ENCODE measurements at regions not wholly inside any gene's neighbourhood (a gene's known extent, or its start where the extent isn't known, plus 50 kb on each side); places are given as distances from the start of the nearest gene placed in this dataset.

DNA sequence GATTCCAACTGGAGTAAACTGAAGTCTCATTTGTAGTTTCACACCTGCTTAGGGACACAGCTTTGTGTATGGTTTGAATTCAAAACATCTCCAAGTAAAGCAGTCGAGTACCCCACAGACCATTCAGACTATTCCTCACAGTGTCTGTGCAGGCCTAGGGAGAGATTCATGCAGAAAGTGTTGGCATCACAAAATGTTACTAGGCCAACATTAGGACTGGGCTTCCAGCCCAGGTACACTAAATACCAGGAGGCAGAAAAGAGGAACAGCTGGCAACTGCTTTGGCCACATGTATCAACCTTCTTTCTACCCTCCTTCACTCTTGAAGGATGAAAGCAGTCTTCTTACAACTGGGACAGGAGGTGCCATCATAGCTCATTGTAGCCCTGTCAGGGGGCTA, 270.4 kb upstream of the TMEFF2 start:
- DNase-seq (ENCODE audit: low spot score in 2 of 2) = no peak
- intact Hi-C loops (cut with DNase I; ENCODE audit: low total_unique reads) = no loop called here
- TF ChIP-seq POLR2A (IDR thresholded peaks at IDR 0.05) = no peak
- TF ChIP-seq, protein P1, sequence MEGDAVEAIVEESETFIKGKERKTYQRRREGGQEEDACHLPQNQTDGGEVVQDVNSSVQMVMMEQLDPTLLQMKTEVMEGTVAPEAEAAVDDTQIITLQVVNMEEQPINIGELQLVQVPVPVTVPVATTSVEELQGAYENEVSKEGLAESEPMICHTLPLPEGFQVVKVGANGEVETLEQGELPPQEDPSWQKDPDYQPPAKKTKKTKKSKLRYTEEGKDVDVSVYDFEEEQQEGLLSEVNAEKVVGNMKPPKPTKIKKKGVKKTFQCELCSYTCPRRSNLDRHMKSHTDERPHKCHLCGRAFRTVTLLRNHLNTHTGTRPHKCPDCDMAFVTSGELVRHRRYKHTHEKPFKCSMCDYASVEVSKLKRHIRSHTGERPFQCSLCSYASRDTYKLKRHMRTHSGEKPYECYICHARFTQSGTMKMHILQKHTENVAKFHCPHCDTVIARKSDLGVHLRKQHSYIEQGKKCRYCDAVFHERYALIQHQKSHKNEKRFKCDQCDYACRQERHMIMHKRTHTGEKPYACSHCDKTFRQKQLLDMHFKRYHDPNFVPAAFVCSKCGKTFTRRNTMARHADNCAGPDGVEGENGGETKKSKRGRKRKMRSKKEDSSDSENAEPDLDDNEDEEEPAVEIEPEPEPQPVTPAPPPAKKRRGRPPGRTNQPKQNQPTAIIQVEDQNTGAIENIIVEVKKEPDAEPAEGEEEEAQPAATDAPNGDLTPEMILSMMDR (IDR thresholded peaks at IDR 0.05) = no peak
- WGBS, 2 donors = 65 to 100% methylated on average over 1 of the region's 1 CpG
- H3K4me3 ChIP-seq (ENCODE audit: low read depth, poor library complexity, severe bottlenecking) = no peak overlapping the region

DNA sequence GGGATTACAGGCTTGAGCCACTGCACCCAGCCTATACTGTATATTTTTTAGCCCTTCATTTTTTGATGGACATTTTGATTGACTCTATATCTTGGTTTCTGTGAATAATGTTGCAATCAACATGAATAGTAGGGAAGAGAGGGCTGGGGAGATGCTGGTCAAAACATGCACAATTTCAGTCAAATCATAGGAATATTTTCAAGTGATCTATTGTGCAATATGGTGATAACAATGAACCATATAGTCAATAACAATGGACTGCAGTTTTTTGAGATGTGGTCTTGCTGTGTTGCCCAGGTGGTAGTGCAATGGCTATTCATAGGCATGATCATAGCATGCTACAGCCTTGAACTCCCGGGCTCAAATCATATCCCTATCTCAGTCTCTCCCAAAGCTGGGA, 264.7 kb upstream of the TMEFF2 start:
- DNase-seq (ENCODE audit: low spot score in 2 of 2) = no peak
- WGBS, 2 donors = 88 to 93% methylated on average over 1 of the region's 1 CpG
- H3K4me3 ChIP-seq (ENCODE audit: low read depth, poor library complexity, severe bottlenecking) = no peak overlapping the region
- intact Hi-C loops (cut with DNase I; ENCODE audit: low total_unique reads) = no loop called here
- TF ChIP-seq POLR2A (IDR thresholded peaks at IDR 0.05) = no peak
- TF ChIP-seq, protein P1 (IDR thresholded peaks at IDR 0.05) = no peak

DNA sequence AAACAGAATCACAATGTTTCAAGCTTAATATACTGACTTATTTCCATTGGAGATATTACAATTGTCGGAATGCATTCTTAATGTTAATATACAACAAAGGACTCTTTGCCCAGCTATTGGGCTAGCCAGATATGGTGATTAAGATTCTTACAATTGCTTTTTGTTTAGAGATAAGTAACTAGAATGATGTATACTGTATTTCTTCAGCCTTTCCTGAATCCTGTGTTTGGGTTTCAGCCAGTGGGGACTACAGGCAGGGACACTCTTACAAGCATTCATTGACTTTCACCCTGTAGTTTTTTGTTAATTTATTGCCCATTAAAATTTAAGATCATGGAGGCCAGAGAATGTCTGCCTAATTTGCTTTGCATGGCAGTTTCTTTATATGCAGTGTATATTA, 254.1 kb upstream of the TMEFF2 start:
- WGBS, 2 donors = 85 to 92% methylated on average over 1 of the region's 1 CpG
- DNase-seq (ENCODE audit: low spot score in 2 of 2) = no peak
- intact Hi-C loops (cut with DNase I; ENCODE audit: low total_unique reads) = no loop called here
- TF ChIP-seq POLR2A (IDR thresholded peaks at IDR 0.05) = no peak
- TF ChIP-seq, protein P1 (IDR thresholded peaks at IDR 0.05) = no peak
- no peak overlapping the region for H3K4me3 ChIP-seq (ENCODE audit: low read depth, poor library complexity, severe bottlenecking)

DNA sequence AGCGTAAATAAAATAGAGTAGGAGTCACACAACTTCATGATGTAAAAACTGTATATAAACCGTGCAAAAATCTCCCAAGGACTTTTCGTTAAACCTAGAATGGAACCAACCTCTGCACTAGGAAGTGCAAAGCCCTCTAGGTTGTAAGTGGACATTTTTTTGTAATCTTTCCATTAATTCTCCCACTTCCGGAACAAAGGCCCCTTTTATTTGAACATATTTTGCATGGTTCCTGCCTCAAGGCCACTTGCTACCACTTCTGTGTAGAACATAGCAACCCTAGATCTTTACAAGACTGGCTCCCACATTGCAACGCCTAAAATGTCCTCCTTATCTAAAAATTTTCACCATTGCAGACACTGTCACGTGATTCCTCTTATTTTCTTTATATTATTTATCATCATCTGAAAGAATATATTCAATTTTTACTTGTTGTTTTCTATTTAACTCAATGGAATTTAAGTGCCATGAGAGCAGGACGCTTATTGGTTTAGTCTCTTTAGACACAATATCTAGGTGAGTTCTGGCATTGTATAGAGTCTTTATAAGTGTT, 249.6 kb upstream of the TMEFF2 start:
- intact Hi-C loops (cut with DNase I; ENCODE audit: low total_unique reads) = no loop called here
- no peak for DNase-seq (ENCODE audit: low spot score in 2 of 2)
- no peak overlapping the region for H3K4me3 ChIP-seq (ENCODE audit: low read depth, poor library complexity, severe bottlenecking)
- WGBS, 2 donors = 72 to 76% methylated on average over 7 of the region's 7 CpGs
- TF ChIP-seq, protein P1 (IDR thresholded peaks at IDR 0.05) = no peak
- no peak for TF ChIP-seq POLR2A (IDR thresholded peaks at IDR 0.05)

DNA sequence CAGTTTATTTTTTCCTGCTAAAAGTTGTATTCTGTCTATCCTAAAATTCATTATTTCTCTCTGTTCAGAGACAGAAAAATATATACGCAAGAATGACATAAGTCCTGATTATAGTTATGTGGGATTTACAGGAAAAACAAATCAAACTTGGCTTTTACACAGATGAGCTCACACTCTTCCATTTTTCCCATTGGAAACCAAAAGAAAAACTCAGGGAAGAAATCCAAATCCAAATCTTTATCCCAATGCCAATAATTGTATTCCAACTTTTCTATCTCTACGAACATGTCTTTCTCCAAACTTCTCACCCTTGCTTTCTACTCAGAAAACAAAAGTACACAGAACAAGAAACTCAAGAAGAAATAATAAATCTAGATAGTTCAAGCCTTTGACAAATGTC, 249.1 kb upstream of the TMEFF2 start:
- 77 to 79% methylated on average over 2 of the region's 2 CpGs for WGBS, 2 donors
- TF ChIP-seq, protein P1 (IDR thresholded peaks at IDR 0.05) = no peak
- no peak for TF ChIP-seq POLR2A (IDR thresholded peaks at IDR 0.05)
- no peak for DNase-seq (ENCODE audit: low spot score in 2 of 2)
- H3K4me3 ChIP-seq (ENCODE audit: low read depth, poor library complexity, severe bottlenecking) = no peak overlapping the region
- intact Hi-C loops (cut with DNase I; ENCODE audit: low total_unique reads) = no loop called here

DNA sequence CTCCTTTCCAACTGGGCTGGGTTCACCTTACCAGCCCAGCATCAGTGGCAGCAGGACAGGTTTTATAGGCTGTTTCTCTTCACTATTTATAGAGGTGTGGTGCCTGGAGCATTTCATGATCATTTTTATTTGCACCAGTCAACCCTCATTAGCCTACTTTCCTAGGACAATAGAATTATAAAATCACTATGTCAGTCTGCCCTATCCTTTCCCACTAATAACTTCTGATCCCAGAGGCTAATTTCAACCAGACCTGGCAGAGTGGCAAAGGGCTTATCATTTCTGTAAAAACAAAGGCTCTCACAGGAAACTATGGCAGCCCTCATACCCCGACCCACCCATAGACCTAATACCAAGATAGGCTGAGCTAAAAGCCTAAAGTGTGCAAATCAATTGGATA, 243.5 kb upstream of the TMEFF2 start:
- 74 to 75% methylated on average over 1 of the region's 1 CpG for WGBS, 2 donors
- no peak for DNase-seq (ENCODE audit: low spot score in 2 of 2)
- TF ChIP-seq POLR2A (IDR thresholded peaks at IDR 0.05) = no peak
- TF ChIP-seq, protein P1 (IDR thresholded peaks at IDR 0.05) = no peak
- no peak overlapping the region for H3K4me3 ChIP-seq (ENCODE audit: low read depth, poor library complexity, severe bottlenecking)
- intact Hi-C loops (cut with DNase I; ENCODE audit: low total_unique reads) = no loop called here

Measured in lower leg skin (tissue), 4 donors.